Loucy (cell line): ENCODE measurements at regions not wholly inside any gene's neighbourhood (a gene's known extent, or its start where the extent isn't known, plus 50 kb on each side); places are given as distances from the start of the nearest gene placed in this dataset.
"Not testable (repeated sequence)": the region's sequence is repeated elsewhere in the genome, so short reads cannot be mapped to it uniquely, and the experiment has no call there.

Experiments
- EZH2phosphoT487 ChIP-seq: fragments of 200-600 bp; IDR thresholded peaks from 2 replicates; pipeline ENCODE4 v1.6.1; 2018; ENCODE audit warnings: antibody characterized with exemption, mild to moderate bottlenecking, moderate library complexity, borderline replicate concordance
- TF ChIP-seq, protein P1 (sequence below): fragments of 200-600 bp; sonication (generic); conservative IDR thresholded peaks from 2 replicates; pipeline ENCODE4 v1.5.1; 2014; ENCODE audit warnings: mild to moderate bottlenecking, antibody characterized with exemption, low read length

DNA sequence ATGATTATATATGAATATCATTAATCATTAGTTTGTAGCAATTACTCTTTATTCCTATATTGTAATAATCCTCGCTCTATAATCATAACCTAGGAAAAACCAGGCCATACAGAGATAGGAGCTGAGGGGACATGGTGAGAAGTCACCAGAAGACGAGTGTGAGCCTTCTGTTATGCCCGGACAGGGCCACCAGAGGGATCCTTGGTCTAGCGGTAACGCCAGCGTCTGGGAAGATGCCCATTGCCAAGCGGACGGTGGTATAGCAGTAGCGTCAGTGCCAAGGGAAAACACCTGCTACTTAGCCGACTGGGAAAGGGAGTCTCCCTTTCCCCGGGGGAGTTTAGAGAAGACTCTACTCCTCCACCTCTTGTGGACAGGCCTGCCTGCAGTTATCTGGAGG lies 1347.6 kb downstream of the GATA3 start:
- TF ChIP-seq, protein P1, sequence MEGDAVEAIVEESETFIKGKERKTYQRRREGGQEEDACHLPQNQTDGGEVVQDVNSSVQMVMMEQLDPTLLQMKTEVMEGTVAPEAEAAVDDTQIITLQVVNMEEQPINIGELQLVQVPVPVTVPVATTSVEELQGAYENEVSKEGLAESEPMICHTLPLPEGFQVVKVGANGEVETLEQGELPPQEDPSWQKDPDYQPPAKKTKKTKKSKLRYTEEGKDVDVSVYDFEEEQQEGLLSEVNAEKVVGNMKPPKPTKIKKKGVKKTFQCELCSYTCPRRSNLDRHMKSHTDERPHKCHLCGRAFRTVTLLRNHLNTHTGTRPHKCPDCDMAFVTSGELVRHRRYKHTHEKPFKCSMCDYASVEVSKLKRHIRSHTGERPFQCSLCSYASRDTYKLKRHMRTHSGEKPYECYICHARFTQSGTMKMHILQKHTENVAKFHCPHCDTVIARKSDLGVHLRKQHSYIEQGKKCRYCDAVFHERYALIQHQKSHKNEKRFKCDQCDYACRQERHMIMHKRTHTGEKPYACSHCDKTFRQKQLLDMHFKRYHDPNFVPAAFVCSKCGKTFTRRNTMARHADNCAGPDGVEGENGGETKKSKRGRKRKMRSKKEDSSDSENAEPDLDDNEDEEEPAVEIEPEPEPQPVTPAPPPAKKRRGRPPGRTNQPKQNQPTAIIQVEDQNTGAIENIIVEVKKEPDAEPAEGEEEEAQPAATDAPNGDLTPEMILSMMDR = not testable (repeated sequence)
- not testable (repeated sequence) for TF ChIP-seq EZH2phosphoT487
